HK-2 (cell line): ENCODE measurements at regions not wholly inside any gene's neighbourhood (a gene's known extent, or its start where the extent isn't known, plus 50 kb on each side); places are given as distances from the start of the nearest gene placed in this dataset.
"Not testable (repeated sequence)": the region's sequence is repeated elsewhere in the genome, so short reads cannot be mapped to it uniquely, and the experiment has no call there.

Source experiments
- DNase-seq: peaks from one replicate; pipeline ENCODE4 v3.0.0-alpha.2; 2018; ENCODE audit not compliant: unreplicated experiment

GRCh38 chr5:117143406-117143805 lies 568.8 kb upstream of the SEMA6A start:
- no peak for DNase-seq

GRCh38 chr5:117138523-117138922 lies 563.9 kb upstream of the SEMA6A start:
- DNase-seq = no peak

GRCh38 chr5:117135851-117136250 lies 561.2 kb upstream of the SEMA6A start:
- no peak for DNase-seq

GRCh38 chr5:117133198-117133597 lies 558.6 kb upstream of the SEMA6A start:
- no peak for DNase-seq

- no peak for DNase-seq
Observed at GRCh38 chr5:117131876-117132275, 557.3 kb upstream of the SEMA6A start.

GRCh38 chr5:117131048-117131679 lies 556.5 kb upstream of the SEMA6A start:
- no peak for DNase-seq

- DNase-seq = no peak
Observed at GRCh38 chr5:117118499-117118898, 543.9 kb upstream of the SEMA6A start.

GRCh38 chr5:117117314-117117713 lies 542.7 kb upstream of the SEMA6A start:
- DNase-seq = not testable (repeated sequence)

- no peak for DNase-seq
Observed at GRCh38 chr5:117110548-117110947, 535.9 kb upstream of the SEMA6A start.

- DNase-seq = no peak
Observed at GRCh38 chr5:117107859-117108258, 533.2 kb upstream of the SEMA6A start.

- DNase-seq = no peak
Observed at GRCh38 chr5:117103703-117104102, 529.1 kb upstream of the SEMA6A start.

GRCh38 chr5:117102591-117102990 lies 528.0 kb upstream of the SEMA6A start:
- no peak for DNase-seq

- no peak for DNase-seq
Observed at GRCh38 chr5:117100176-117100575, 525.6 kb upstream of the SEMA6A start.

- no peak for DNase-seq
Observed at GRCh38 chr5:117098094-117098493, 523.5 kb upstream of the SEMA6A start.

- DNase-seq = no peak
Observed at GRCh38 chr5:117095346-117096332, 521.0 kb upstream of the SEMA6A start.

- no peak for DNase-seq
Observed at GRCh38 chr5:117094114-117094815, 519.6 kb upstream of the SEMA6A start.

GRCh38 chr5:117093653-117094052 lies 519.0 kb upstream of the SEMA6A start:
- DNase-seq = no peak

- no peak for DNase-seq
Observed at GRCh38 chr5:117089001-117089400, 514.4 kb upstream of the SEMA6A start.

- no peak for DNase-seq
Observed at GRCh38 chr5:117088176-117088575, 513.6 kb upstream of the SEMA6A start.

GRCh38 chr5:117084067-117084466 lies 509.4 kb upstream of the SEMA6A start:
- DNase-seq = no peak

GRCh38 chr5:117082977-117083376 lies 508.4 kb upstream of the SEMA6A start:
- no peak for DNase-seq

GRCh38 chr5:117077142-117077541 lies 502.5 kb upstream of the SEMA6A start:
- no peak for DNase-seq
